Tibial artery (tissue), 4 donors: ENCODE measurements at regions not wholly inside any gene's neighbourhood (a gene's known extent, or its start where the extent isn't known, plus 50 kb on each side); places are given as distances from the start of the nearest gene placed in this dataset.

Experiments
- DNase-seq, 2 donors: peaks; one replicate each; pipeline ENCODE4 v3.0.0-alpha.2; 2019
- H3K27ac ChIP-seq, 2 donors: fragments of 200-600 bp; sonication (generic) in 1 of 2; 1 replicate in 1 of 2; 2 replicates in 1 of 2; pipeline ENCODE4 v1.5.1; 2018 to 2019; ENCODE audit warnings: mild to moderate bottlenecking in 1 of 2
- H3K27me3 ChIP-seq, 2 donors: fragments of 200-600 bp; sonication (generic) in 1 of 2; one replicate each; pipeline versions ENCODE4 v1.5.1 to v1.6.0; 2016 to 2019
- H3K36me3 ChIP-seq, 3 donors: fragments of 200-600 bp; sonication (generic) in 2 of 3; one replicate each; pipeline ENCODE4 v1.5.1; 2016 to 2019; ENCODE audit warnings: mild to moderate bottlenecking in 2 of 3
- H3K4me1 ChIP-seq, 4 donors: fragments of 200-600 bp; sonication (generic) in 2 of 4; 1 replicate in 3 of 4; 2 replicates in 1 of 4; pipeline ENCODE4 v1.5.1; 2016 to 2019
- H3K4me3 ChIP-seq, 2 donors: fragments of 200-600 bp; sonication (generic) in 1 of 2; 1 replicate in 1 of 2; 2 replicates in 1 of 2; pipeline ENCODE4 v1.5.1; 2018 to 2019; ENCODE audit warnings: mild to moderate bottlenecking in 2 of 2
- H3K9me3 ChIP-seq, 3 donors: fragments of 200-600 bp; sonication (generic) in 1 of 3; one replicate each; pipeline ENCODE4 v1.5.1; 2016 to 2019
- CTCF ChIP-seq, 2 experiments: fragments of 200-600 bp in 1 of 2; fragments of 450-650 bp in 1 of 2; IDR thresholded peaks; one replicate each; pipeline ENCODE4 v1.5.1; 2017 to 2019; ENCODE audit warnings: antibody characterized with exemption in 2 of 2, mild to moderate bottlenecking in 1 of 2, moderate library complexity in 1 of 2
- intact Hi-C: fragments of 100-400 bp; cut with DNase I; formaldehyde crosslinking; loops from one replicate; pipeline ENCODE4 v1.15.0; 2023; ENCODE audit warnings: low total_unique reads

- no peak for DNase-seq
- intact Hi-C loops: no loop called here
- no peaks in the 10 kb centered on the region for H3K9me3 ChIP-seq
- no peaks in the 10 kb centered on the region for H3K36me3 ChIP-seq
- peak overlapping the region; percentile 73 to 77 for H3K27ac ChIP-seq
- no peak for TF ChIP-seq CTCF (IDR thresholded peaks at IDR 0.05)
- H3K4me1 ChIP-seq: peaks cover 0 to 78% (median 40%) of the 10 kb centered on the region in 4 donors
- H3K27me3 ChIP-seq: no peaks in the 10 kb centered on the region
- no peak overlapping the region for H3K4me3 ChIP-seq
Measured at GRCh38 chr5:152634586-152634985, 229.5 kb upstream of the NMUR2 start.

DNA sequence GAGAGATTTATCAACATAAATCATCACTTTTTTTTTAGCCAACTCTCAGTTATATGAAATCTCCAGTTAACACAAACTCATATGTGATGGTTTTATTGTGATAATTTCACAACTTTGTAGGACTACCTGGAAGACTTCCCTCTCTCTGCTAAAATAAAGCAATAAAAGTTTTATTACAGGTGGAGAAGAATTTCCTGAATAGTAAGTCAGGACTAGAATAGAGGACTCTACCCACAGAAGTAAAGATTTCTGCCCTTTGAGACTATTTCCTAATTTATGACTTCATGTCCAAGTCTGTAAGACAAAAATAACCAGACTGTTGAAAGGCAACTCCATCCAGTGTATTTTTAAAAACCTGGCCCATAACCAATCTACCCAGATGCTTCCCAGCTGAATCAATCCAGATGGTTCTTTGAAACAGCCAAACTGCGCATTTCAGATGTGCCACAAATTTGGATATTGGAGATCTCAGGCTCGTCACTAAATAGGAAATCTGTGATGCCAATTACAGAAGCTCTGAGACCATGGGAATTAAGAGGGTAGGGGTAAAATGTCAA, 234.0 kb upstream of the NMUR2 start:
- Histone ChIP-seq H3K4me1 (peaks cover 0 to 56% (median 19%) of the 10 kb centered on the region in 4 donors), H3K27me3 (no peaks in the 10 kb centered on the region), H3K36me3 (no peaks in the 10 kb centered on the region), H3K27ac (peak overlapping the region; percentile 55 to 63), H3K9me3 (no peaks in the 10 kb centered on the region), H3K4me3 (no peak overlapping the region)
- DNase-seq: no peak
- TF ChIP-seq CTCF (IDR thresholded peaks at IDR 0.05): no peak
- intact Hi-C loops: no loop called here

- Histone ChIP-seq H3K9me3 (no peaks in the 10 kb centered on the region), H3K4me1 (peaks cover 0 to 37% (median 9%) of the 10 kb centered on the region in 4 donors), H3K27ac (no peak overlapping the region), H3K36me3 (no peaks in the 10 kb centered on the region), H3K4me3 (no peak overlapping the region), H3K27me3 (no peaks in the 10 kb centered on the region)
- no peak for DNase-seq
- TF ChIP-seq CTCF (IDR thresholded peaks at IDR 0.05): no peak
- intact Hi-C loops: no loop called here
Measured at GRCh38 chr5:152641970-152642805, 237.1 kb upstream of the NMUR2 start.

- Histone ChIP-seq H3K36me3 (no peaks in the 10 kb centered on the region), H3K27me3 (no peaks in the 10 kb centered on the region), H3K4me1 (peaks cover 0 to 31% (median 9%) of the 10 kb centered on the region in 4 donors), H3K27ac (no peak overlapping the region), H3K9me3 (no peaks in the 10 kb centered on the region), H3K4me3 (no peak overlapping the region)
- intact Hi-C loops: no loop called here
- TF ChIP-seq CTCF (IDR thresholded peaks at IDR 0.05): no peak
- no peak for DNase-seq
Measured at GRCh38 chr5:152642880-152643279, 237.8 kb upstream of the NMUR2 start.

GRCh38 chr5:152644029-152644728, 239.1 kb upstream of the NMUR2 start:
- Histone ChIP-seq H3K4me3 (no peak overlapping the region), H3K27me3 (no peaks in the 10 kb centered on the region), H3K36me3 (no peaks in the 10 kb centered on the region), H3K9me3 (no peaks in the 10 kb centered on the region), H3K4me1 (peaks cover 0 to 22% (median 4%) of the 10 kb centered on the region in 4 donors), H3K27ac (no peak overlapping the region)
- no peak for DNase-seq
- TF ChIP-seq CTCF (IDR thresholded peaks at IDR 0.05): no peak
- intact Hi-C loops: no loop called here
